H1 (cell line): ENCODE measurements at regions not wholly inside any gene's neighbourhood (a gene's known extent, or its start where the extent isn't known, plus 50 kb on each side); places are given as distances from the start of the nearest gene placed in this dataset.

Experiments used
- CHD7 ChIP-seq: fragments of 300-600 bp; sonication (generic); IDR thresholded peaks from 2 replicates; pipeline ENCODE4 v1.7.1; 2012; ENCODE audit warnings: low read length, moderate library complexity, mild to moderate bottlenecking, inconsistent platforms; ENCODE audit not compliant: insufficient replicate concordance
- RAD21 ChIP-seq, 2 experiments: IDR thresholded peaks in 1 of 2; conservative IDR thresholded peaks in 1 of 2; 2 replicates each; pipeline ENCODE4 v1.6.1; 2011; ENCODE audit warnings: low read depth in 2 of 2, low read length in 2 of 2, improper control_type of control experiment in 1 of 2, inconsistent platforms in 1 of 2, mild to moderate bottlenecking in 1 of 2, moderate library complexity in 1 of 2

- TF ChIP-seq CHD7 (no peak), RAD21 (IDR thresholded peaks at IDR 0.05 in 1 of 2, conservative IDR thresholded peaks at IDR 0.05 in 1 of 2; ENCODE audit: low read depth in 2 of 2, low read length in 2 of 2) (no peak)
Measured at GRCh38 chr14:66281036-66281776, 205.0 kb upstream of the CCDC196 start (continued).
